ENCODE measurements at regions not wholly inside any gene's neighbourhood (a gene's known extent, or its start where the extent isn't known, plus 50 kb on each side); places are given as distances from the start of the nearest gene placed in this dataset.

DNA sequence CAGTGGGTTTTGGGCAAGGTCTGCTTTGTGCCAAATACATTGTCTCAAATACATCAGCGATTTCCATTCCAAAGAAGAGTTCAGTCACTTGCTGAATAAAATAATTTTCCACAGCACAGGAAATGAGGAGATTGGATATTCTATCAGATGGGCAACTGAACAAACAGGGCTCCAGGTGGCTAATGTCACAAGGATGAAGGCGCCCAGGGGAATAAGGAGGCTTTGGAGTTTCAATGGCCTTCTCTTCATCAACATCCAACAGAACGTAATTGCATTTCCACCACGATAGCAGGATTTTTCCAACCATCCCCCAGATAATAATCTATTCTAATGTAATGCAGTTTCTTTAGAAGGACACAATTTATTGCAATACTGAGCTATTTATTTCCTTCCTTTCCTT, 104.7 kb upstream of the KLHL13 start:
- Histone ChIP-seq H2AK9ac (replicated peaks; ENCODE audit: low read depth, low read length, poor library complexity) (no peak overlapping the region), H2BK20ac (ENCODE audit: low read depth, low read length) (no peak overlapping the region), H3K27ac (ENCODE audit: insufficient read depth, low read length) (no peak overlapping the region), H4K20me1 (ENCODE audit: insufficient read depth, low read length) (no peaks in the 10 kb centered on the region), H3K9me3 (ENCODE audit: control insufficient read depth, insufficient read depth, low read length) (no peaks in the 10 kb centered on the region), H3K4me1 (ENCODE audit: control insufficient read depth, insufficient read depth, low read length) (no peaks in the 10 kb centered on the region), H3K36me3 (ENCODE audit: control insufficient read depth, insufficient read depth, low read length) (no peaks in the 10 kb centered on the region), H3K9me1 (ENCODE audit: insufficient read depth, low read length) (no peaks in the 10 kb centered on the region), H4K5ac (ENCODE audit: low read depth, low read length) (no peak overlapping the region), H3K56ac (ENCODE audit: extremely low read depth, insufficient read depth, low read length) (no peak overlapping the region), H3K4me2 (ENCODE audit: low read depth, low read length) (no peak overlapping the region), H2BK120ac (ENCODE audit: low read depth, low read length) (no peak overlapping the region), H3K9ac (ENCODE audit: low read depth, low read length) (no peak overlapping the region), H2AK5ac (ENCODE audit: low read depth, low read length) (no peak overlapping the region), H4K8ac (ENCODE audit: low read depth in 2 of 2, low read length in 2 of 2) (no peak overlapping the region), H2AFZ (replicated peaks; ENCODE audit: low read length, poor library complexity) (no peak overlapping the region), H3K79me1 (ENCODE audit: low read depth in 1 of 2, low read length in 2 of 2) (no peaks in the 10 kb centered on the region), H2BK5ac (ENCODE audit: low read depth, low read length, poor library complexity, severe bottlenecking) (no peak overlapping the region), H3K18ac (ENCODE audit: low read depth, low read length) (no peak overlapping the region), H3K4ac (ENCODE audit: low read depth, low read length) (no peak overlapping the region), H2BK15ac (ENCODE audit: low read depth, low read length) (no peak overlapping the region), H3K23ac (ENCODE audit: low read depth, low read length) (no peak overlapping the region), H3K14ac (replicated peaks; ENCODE audit: low read depth, low read length) (no peak overlapping the region), H4K91ac (ENCODE audit: insufficient read depth, low read depth, low read length) (no peak overlapping the region), H3K27me3 (ENCODE audit: control insufficient read depth, insufficient read depth, low read length) (no peaks in the 10 kb centered on the region; the same call in 1 of the 2 replicates), H3K4me3 (ENCODE audit: insufficient read depth, low read depth, low read length) (no peak overlapping the region)
- ChIA-PET POLR2A (ENCODE audit: unreplicated experiment) (no interaction called here), CTCF (interaction anchor here (0.5 kb wide), 1 partner anchor 33 kb away, joined by 4 read pairs; no protein-coding TSS in a partner anchor)
- ATAC-seq (ENCODE audit: low read depth) (no peak), DNase-seq (no peak)
- no TSS peak for BruUV-seq (replicated peaks)
- no CpG with 5 or more reads among the region's 4 CpGs for WGBS, 2 experiments (ENCODE audit: extremely low coverage in 2 of 2, insufficient read length in 1 of 2)
- in situ Hi-C loops (cut with MboI; ENCODE audit: low sequenced_read_pairs), result no loop called here
- dilution Hi-C loops (cut with HindIII; ENCODE audit: low sequenced_read_pairs, unreplicated experiment), result no loop called here
- intact Hi-C loops (cut with micrococcal nuclease), result loop anchor here (10.0 kb wide), 1 partner anchor 106 kb away; the partner anchor contains the start of gene KLHL13
- TF ChIP-seq, protein P1, sequence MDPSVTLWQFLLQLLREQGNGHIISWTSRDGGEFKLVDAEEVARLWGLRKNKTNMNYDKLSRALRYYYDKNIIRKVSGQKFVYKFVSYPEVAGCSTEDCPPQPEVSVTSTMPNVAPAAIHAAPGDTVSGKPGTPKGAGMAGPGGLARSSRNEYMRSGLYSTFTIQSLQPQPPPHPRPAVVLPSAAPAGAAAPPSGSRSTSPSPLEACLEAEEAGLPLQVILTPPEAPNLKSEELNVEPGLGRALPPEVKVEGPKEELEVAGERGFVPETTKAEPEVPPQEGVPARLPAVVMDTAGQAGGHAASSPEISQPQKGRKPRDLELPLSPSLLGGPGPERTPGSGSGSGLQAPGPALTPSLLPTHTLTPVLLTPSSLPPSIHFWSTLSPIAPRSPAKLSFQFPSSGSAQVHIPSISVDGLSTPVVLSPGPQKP (IDR thresholded peaks at IDR 0.05; ENCODE audit: borderline replicate concordance, low read depth, low read length), result no peak
- TF ChIP-seq, protein P2, sequence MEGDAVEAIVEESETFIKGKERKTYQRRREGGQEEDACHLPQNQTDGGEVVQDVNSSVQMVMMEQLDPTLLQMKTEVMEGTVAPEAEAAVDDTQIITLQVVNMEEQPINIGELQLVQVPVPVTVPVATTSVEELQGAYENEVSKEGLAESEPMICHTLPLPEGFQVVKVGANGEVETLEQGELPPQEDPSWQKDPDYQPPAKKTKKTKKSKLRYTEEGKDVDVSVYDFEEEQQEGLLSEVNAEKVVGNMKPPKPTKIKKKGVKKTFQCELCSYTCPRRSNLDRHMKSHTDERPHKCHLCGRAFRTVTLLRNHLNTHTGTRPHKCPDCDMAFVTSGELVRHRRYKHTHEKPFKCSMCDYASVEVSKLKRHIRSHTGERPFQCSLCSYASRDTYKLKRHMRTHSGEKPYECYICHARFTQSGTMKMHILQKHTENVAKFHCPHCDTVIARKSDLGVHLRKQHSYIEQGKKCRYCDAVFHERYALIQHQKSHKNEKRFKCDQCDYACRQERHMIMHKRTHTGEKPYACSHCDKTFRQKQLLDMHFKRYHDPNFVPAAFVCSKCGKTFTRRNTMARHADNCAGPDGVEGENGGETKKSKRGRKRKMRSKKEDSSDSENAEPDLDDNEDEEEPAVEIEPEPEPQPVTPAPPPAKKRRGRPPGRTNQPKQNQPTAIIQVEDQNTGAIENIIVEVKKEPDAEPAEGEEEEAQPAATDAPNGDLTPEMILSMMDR (conservative IDR thresholded peaks at IDR 0.05; ENCODE audit: low read depth, low read length), result no peak

Measured in IMR-90 (cell line).